HCT116 (cell line): ENCODE measurements at regions not wholly inside any gene's neighbourhood (a gene's known extent, or its start where the extent isn't known, plus 50 kb on each side); places are given as distances from the start of the nearest gene placed in this dataset.

Experiments
- ATAC-seq: fragments of 200-7000 bp; cut with Tn5 transposase; 2 replicates; pipeline ENCODE4 v1.9.1; 2020; ENCODE audit warnings: mild to moderate bottlenecking, moderate library complexity
- BruUV-seq: library from RNA; stranded (reverse); fragments of 400-500 nt; replicated peaks from 2 replicates; lab custom pipeline; 2021; lab: Mats Ljungman, UMichigan
- CTCF ChIA-PET: fragments of 300-600 bp; sonication (Branson Sonifier 250); formaldehyde crosslinking; loops from one replicate; lab custom pipeline; 2021; ENCODE audit warnings: antibody characterized with exemption; lab: Charles Lee
- POLR2A ChIA-PET: fragments of 300-600, 350-600 bp; sonication (Branson Sonifier 250); formaldehyde crosslinking; loops from one replicate; lab custom pipeline; 2021; ENCODE audit warnings: antibody characterized with exemption; lab: Charles Lee
- RAD21 ChIA-PET, 2 experiments: fragments of 300-600 bp; sonication (Branson Sonifier 250); formaldehyde crosslinking; loops; one replicate each; lab custom pipeline; 2023; ENCODE audit warnings: low total read pairs in 2 of 2; ENCODE audit not compliant: uncharacterized antibody in 2 of 2, unreplicated experiment in 2 of 2, low non-redundant PET in 1 of 2; lab: Charles Lee
- DNase-seq: peaks from one replicate; pipeline ENCODE4 v3.0.0-alpha.2; 2010; ENCODE audit warnings: low read depth, low spot score
- H2AFZ ChIP-seq: fragments of 200-600 bp; shearing (Covaris generic), sonication (generic); 2 replicates; pipeline ENCODE4 v1.6.1; 2017; ENCODE audit warnings: low read depth, mixed run types, mixed read lengths, antibody characterized with exemption, low read length; ENCODE audit not compliant: poor library complexity, severe bottlenecking
- H3K27ac ChIP-seq: 2 replicates; pipeline ENCODE4 v1.5.1; 2012; ENCODE audit warnings: low read depth, low read length
- H3K27me3 ChIP-seq: fragments of 200-600 bp; sonication (generic); 2 replicates; pipeline ENCODE4 v1.6.1; 2016; ENCODE audit warnings: mixed run types, low read length, mixed read lengths; ENCODE audit not compliant: insufficient read depth
- H3K36me3 ChIP-seq, 2 experiments: fragments of 200-500 bp in 1 of 2; fragments of 200-600 bp in 1 of 2; sonication (Bioruptor generic) in 1 of 2; sonication (generic) in 1 of 2; 2 replicates each; pipeline versions ENCODE4 v1.5.1 to v1.6.1; 2014 to 2016; ENCODE audit warnings: low read length in 2 of 2, inconsistent platforms in 1 of 2, mixed read lengths in 1 of 2, mixed run types in 1 of 2; ENCODE audit not compliant: insufficient read depth in 2 of 2, control insufficient read depth in 1 of 2
- H3K4me1 ChIP-seq, 2 experiments: fragments of 200-600 bp in 1 of 2; sonication (generic) in 1 of 2; 2 replicates each; pipeline versions ENCODE4 v1.5.1 to v1.6.1; 2012 to 2017; ENCODE audit warnings: low read length in 2 of 2, inconsistent platforms in 1 of 2, mild to moderate bottlenecking in 1 of 2, mixed read lengths in 1 of 2, mixed run types in 1 of 2, moderate library complexity in 1 of 2; ENCODE audit not compliant: insufficient read depth in 2 of 2, control insufficient read depth in 1 of 2
- H3K4me2 ChIP-seq: fragments of 200-600 bp; sonication (generic); 2 replicates; pipeline ENCODE4 v1.6.1; 2017; ENCODE audit warnings: mixed run types, low read length, mixed read lengths
- H3K4me3 ChIP-seq, 2 experiments: fragments of 200-600 bp in 1 of 2; sonication (generic) in 1 of 2; replicated peaks in 1 of 2; 2 replicates each; pipeline ENCODE4 v1.5.1; 2011 to 2016; ENCODE audit warnings: low read length in 2 of 2, control low read depth in 1 of 2, low read depth in 1 of 2, mild to moderate bottlenecking in 1 of 2, mixed read lengths in 1 of 2, mixed run types in 1 of 2
- H3K79me2 ChIP-seq: fragments of 200-600 bp; sonication (generic); 2 replicates; pipeline ENCODE4 v1.6.1; 2017; ENCODE audit warnings: mild to moderate bottlenecking, mixed run types, low read length, moderate library complexity, mixed read lengths; ENCODE audit not compliant: insufficient read depth
- H3K9ac ChIP-seq: fragments of 200-600 bp; sonication (generic); 2 replicates; pipeline ENCODE4 v1.6.1; 2016; ENCODE audit warnings: low read length, mixed read lengths
- H3K9me2 ChIP-seq: fragments of 200-600 bp; sonication (generic), shearing (Covaris generic); 2 replicates; pipeline ENCODE4 v1.6.1; 2017; ENCODE audit warnings: mixed run types, mild to moderate bottlenecking, moderate library complexity; ENCODE audit not compliant: insufficient read depth
- H3K9me3 ChIP-seq, 2 experiments: fragments of 200-500 bp in 1 of 2; fragments of 200-600 bp in 1 of 2; sonication (Bioruptor generic) in 1 of 2; sonication (generic) in 1 of 2; 2 replicates each; pipeline ENCODE4 v1.6.1; 2014 to 2017; ENCODE audit warnings: low read length in 2 of 2, mixed read lengths in 2 of 2, inconsistent platforms in 1 of 2, low read depth in 1 of 2, mild to moderate bottlenecking in 1 of 2, mixed run types in 1 of 2, moderate library complexity in 1 of 2; ENCODE audit not compliant: control insufficient read depth in 1 of 2, insufficient read depth in 1 of 2
- H4K20me1 ChIP-seq: fragments of 200-600 bp; sonication (generic), shearing (Covaris generic); 2 replicates; pipeline ENCODE4 v1.6.1; 2017; ENCODE audit warnings: mixed run types, mild to moderate bottlenecking, moderate library complexity; ENCODE audit not compliant: insufficient read depth
- EGR1 ChIP-seq: IDR thresholded peaks from 2 replicates; pipeline ENCODE4 v1.6.1; 2012; ENCODE audit warnings: low read depth
- EZH2phosphoT487 ChIP-seq: fragments of 200-600 bp; IDR thresholded peaks from 2 replicates; pipeline ENCODE4 v1.6.1; 2018; ENCODE audit warnings: antibody characterized with exemption, borderline replicate concordance
- FOSL1 ChIP-seq: IDR thresholded peaks from 2 replicates; pipeline ENCODE4 v1.6.1; 2012; ENCODE audit warnings: low read depth
- POLR2A ChIP-seq: IDR thresholded peaks from 2 replicates; pipeline ENCODE4 v1.7.0; 2011; ENCODE audit warnings: borderline replicate concordance; ENCODE audit not compliant: insufficient read depth, insufficient read length; ENCODE audit errors: extremely low read depth
- SIN3A ChIP-seq: IDR thresholded peaks from 2 replicates; pipeline ENCODE4 v1.6.1; 2012; ENCODE audit warnings: low read depth
- TCF7L2 ChIP-seq: IDR thresholded peaks from 2 replicates; pipeline ENCODE4 v1.7.0; 2011; ENCODE audit warnings: borderline replicate concordance, inconsistent platforms; ENCODE audit not compliant: insufficient read depth, insufficient read length; ENCODE audit errors: extremely low read depth
- YY1 ChIP-seq: IDR thresholded peaks from 2 replicates; pipeline ENCODE4 v1.6.1; 2011; ENCODE audit warnings: low read length, low read depth, moderate library complexity, mild to moderate bottlenecking; ENCODE audit not compliant: insufficient replicate concordance; ENCODE audit errors: extremely low read depth
- ZNF274 ChIP-seq: fragments of 200-500 bp; sonication (Bioruptor generic); IDR thresholded peaks from 2 replicates; pipeline ENCODE4 v1.6.1; 2014; ENCODE audit warnings: mild to moderate bottlenecking, low read depth, low read length, inconsistent platforms
- intact Hi-C: fragments of 100-400 bp; cut with micrococcal nuclease; formaldehyde crosslinking; loops from 2 replicates; pipeline ENCODE4 v1.10.0; 2022
- TF ChIP-seq, protein P1 (sequence below): IDR thresholded peaks from 2 replicates; pipeline ENCODE4 v1.6.1; 2012; ENCODE audit warnings: low read depth
- TF ChIP-seq, protein P2 (sequence below), 3 experiments: fragments of 200-600 bp in 1 of 3; sonication (generic) in 1 of 3; IDR thresholded peaks in 2 of 3; conservative IDR thresholded peaks in 1 of 3; 2 replicates each; pipeline ENCODE4 v1.5.1; 2012 to 2017; ENCODE audit warnings: low read depth in 2 of 3, low read length in 2 of 3, antibody characterized with exemption in 1 of 3, borderline replicate concordance in 1 of 3, control low read depth in 1 of 3, mild to moderate bottlenecking in 1 of 3, mixed read lengths in 1 of 3, mixed run types in 1 of 3, moderate library complexity in 1 of 3; ENCODE audit not compliant: insufficient read depth in 1 of 3
- TF ChIP-seq, protein P3 (sequence below): IDR thresholded peaks from 2 replicates; pipeline ENCODE4 v1.6.1; 2011; ENCODE audit warnings: mild to moderate bottlenecking, low read length, moderate library complexity; ENCODE audit not compliant: insufficient replicate concordance; ENCODE audit errors: extremely low read depth
- TF ChIP-seq, protein P4 (sequence below): IDR thresholded peaks from 2 replicates; pipeline ENCODE4 v1.6.1; 2012

DNA sequence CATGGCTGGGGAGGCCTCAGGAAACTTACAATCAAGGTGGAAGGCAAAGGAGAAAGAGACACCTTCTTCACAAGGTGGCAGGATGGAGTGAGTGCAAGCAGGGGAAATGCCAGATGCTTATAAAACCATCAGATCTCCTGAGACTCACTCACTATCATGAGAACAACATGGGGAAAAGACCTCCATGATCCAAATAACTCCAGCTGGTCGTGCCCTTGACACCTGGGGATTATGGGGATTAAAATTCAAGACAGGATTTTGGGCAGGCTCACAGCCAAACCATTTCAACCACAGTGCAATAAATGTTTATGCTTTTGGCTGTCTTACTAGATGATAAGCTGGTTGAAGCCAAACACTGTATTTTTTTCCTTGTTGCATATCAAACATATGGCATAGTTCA lies 1112.4 kb downstream of the STIM2 start:
- Histone ChIP-seq H2AFZ (no peak overlapping the region), H3K9ac (no peak overlapping the region), H3K27ac (no peak overlapping the region), H3K27me3 (no peaks in the 10 kb centered on the region), H3K36me3 (no peaks in the 10 kb centered on the region), H3K79me2 (no peaks in the 10 kb centered on the region), H4K20me1 (no peaks in the 10 kb centered on the region), H3K4me3 (no peak overlapping the region), H3K9me2 (no peaks in the 10 kb centered on the region), H3K4me1 (no peaks in the 10 kb centered on the region; a peak in 1 of 4 replicates), H3K4me2 (no peak overlapping the region), H3K9me3 (no peaks in the 10 kb centered on the region)
- ChIA-PET CTCF (no interaction called here), POLR2A (no interaction called here), RAD21 (no interaction called here)
- intact Hi-C loops, result no loop called here
- DNase-seq, result no peak
- no TSS peak for BruUV-seq
- ATAC-seq, result no peak
- TF ChIP-seq, protein P1, sequence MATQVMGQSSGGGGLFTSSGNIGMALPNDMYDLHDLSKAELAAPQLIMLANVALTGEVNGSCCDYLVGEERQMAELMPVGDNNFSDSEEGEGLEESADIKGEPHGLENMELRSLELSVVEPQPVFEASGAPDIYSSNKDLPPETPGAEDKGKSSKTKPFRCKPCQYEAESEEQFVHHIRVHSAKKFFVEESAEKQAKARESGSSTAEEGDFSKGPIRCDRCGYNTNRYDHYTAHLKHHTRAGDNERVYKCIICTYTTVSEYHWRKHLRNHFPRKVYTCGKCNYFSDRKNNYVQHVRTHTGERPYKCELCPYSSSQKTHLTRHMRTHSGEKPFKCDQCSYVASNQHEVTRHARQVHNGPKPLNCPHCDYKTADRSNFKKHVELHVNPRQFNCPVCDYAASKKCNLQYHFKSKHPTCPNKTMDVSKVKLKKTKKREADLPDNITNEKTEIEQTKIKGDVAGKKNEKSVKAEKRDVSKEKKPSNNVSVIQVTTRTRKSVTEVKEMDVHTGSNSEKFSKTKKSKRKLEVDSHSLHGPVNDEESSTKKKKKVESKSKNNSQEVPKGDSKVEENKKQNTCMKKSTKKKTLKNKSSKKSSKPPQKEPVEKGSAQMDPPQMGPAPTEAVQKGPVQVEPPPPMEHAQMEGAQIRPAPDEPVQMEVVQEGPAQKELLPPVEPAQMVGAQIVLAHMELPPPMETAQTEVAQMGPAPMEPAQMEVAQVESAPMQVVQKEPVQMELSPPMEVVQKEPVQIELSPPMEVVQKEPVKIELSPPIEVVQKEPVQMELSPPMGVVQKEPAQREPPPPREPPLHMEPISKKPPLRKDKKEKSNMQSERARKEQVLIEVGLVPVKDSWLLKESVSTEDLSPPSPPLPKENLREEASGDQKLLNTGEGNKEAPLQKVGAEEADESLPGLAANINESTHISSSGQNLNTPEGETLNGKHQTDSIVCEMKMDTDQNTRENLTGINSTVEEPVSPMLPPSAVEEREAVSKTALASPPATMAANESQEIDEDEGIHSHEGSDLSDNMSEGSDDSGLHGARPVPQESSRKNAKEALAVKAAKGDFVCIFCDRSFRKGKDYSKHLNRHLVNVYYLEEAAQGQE, result no peak
- TF ChIP-seq FOSL1 (no peak), EGR1 (no peak), SIN3A (no peak), ZNF274 (no peak), TCF7L2 (no peak), YY1 (no peak), POLR2A (no peak), EZH2phosphoT487 (no peak)
- TF ChIP-seq, protein P2, sequence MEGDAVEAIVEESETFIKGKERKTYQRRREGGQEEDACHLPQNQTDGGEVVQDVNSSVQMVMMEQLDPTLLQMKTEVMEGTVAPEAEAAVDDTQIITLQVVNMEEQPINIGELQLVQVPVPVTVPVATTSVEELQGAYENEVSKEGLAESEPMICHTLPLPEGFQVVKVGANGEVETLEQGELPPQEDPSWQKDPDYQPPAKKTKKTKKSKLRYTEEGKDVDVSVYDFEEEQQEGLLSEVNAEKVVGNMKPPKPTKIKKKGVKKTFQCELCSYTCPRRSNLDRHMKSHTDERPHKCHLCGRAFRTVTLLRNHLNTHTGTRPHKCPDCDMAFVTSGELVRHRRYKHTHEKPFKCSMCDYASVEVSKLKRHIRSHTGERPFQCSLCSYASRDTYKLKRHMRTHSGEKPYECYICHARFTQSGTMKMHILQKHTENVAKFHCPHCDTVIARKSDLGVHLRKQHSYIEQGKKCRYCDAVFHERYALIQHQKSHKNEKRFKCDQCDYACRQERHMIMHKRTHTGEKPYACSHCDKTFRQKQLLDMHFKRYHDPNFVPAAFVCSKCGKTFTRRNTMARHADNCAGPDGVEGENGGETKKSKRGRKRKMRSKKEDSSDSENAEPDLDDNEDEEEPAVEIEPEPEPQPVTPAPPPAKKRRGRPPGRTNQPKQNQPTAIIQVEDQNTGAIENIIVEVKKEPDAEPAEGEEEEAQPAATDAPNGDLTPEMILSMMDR (IDR thresholded peaks at IDR 0.05 in 2 of 3, conservative IDR thresholded peaks at IDR 0.05 in 1 of 3; ENCODE audit: borderline replicate concordance in 1 of 3, insufficient read depth in 1 of 3, low read depth in 2 of 3, low read length in 2 of 3), result no peak
- TF ChIP-seq, protein P3, sequence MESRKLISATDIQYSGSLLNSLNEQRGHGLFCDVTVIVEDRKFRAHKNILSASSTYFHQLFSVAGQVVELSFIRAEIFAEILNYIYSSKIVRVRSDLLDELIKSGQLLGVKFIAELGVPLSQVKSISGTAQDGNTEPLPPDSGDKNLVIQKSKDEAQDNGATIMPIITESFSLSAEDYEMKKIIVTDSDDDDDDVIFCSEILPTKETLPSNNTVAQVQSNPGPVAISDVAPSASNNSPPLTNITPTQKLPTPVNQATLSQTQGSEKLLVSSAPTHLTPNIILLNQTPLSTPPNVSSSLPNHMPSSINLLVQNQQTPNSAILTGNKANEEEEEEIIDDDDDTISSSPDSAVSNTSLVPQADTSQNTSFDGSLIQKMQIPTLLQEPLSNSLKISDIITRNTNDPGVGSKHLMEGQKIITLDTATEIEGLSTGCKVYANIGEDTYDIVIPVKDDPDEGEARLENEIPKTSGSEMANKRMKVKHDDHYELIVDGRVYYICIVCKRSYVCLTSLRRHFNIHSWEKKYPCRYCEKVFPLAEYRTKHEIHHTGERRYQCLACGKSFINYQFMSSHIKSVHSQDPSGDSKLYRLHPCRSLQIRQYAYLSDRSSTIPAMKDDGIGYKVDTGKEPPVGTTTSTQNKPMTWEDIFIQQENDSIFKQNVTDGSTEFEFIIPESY, result no peak
- TF ChIP-seq, protein P4, sequence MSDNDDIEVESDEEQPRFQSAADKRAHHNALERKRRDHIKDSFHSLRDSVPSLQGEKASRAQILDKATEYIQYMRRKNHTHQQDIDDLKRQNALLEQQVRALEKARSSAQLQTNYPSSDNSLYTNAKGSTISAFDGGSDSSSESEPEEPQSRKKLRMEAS, result no peak
